ENCODE measurements at regions not wholly inside any gene's neighbourhood (a gene's known extent, or its start where the extent isn't known, plus 50 kb on each side); places are given as distances from the start of the nearest gene placed in this dataset.

DNA sequence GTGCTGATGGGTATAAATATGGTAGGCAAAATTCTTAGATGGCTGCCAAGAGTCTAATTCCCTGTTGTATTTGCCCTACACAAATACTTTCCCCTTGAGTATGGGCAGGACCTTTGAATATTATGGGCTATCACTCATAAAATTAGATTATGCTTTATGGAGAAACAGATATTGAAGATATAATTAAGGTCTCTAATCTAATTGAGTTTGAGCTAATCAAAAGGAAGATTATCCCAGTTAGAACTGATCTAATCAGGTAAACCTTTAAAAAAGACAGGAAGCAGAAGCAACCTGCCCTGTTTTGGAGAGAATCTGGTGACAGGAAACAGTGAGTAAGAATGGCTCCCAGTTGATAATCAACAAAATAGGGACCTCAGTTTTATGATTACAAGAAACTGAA, 609.0 kb upstream of the PRMT6 start:
- H3T11ph ChIP-seq (ENCODE audit: low read length) = no peak overlapping the region

More for the DNA sequence above, 609.0 kb upstream of the PRMT6 start:
- Histone ChIP-seq H3K9me3 (ENCODE audit: control insufficient read depth, low read depth, low read length) (no peaks in the 10 kb centered on the region), H4K8ac (replicated peaks; ENCODE audit: insufficient read length, low read depth, low read length) (no peak overlapping the region), H4K91ac (ENCODE audit: insufficient read length, low read depth, low read length) (no peak overlapping the region), H4K20me1 (ENCODE audit: control insufficient read depth, insufficient read depth, insufficient read length) (no peaks in the 10 kb centered on the region), H3K56ac (ENCODE audit: insufficient read length, low read depth, low read length) (no peak overlapping the region), H3K4me2 (ENCODE audit: insufficient read depth, insufficient read length, low read length) (no peak overlapping the region), H2BK15ac (ENCODE audit: low read depth, low read length) (no peak overlapping the region), H2BK5ac (ENCODE audit: insufficient read length, low read length) (no peak overlapping the region), H3K79me1 (ENCODE audit: insufficient read depth, low read depth, low read length, poor library complexity, severe bottlenecking) (no peaks in the 10 kb centered on the region), H3K4me1 (ENCODE audit: insufficient read depth, low read length) (no peaks in the 10 kb centered on the region), H3K23ac (ENCODE audit: insufficient read length, low read depth, low read length) (no peak overlapping the region), H2BK120ac (ENCODE audit: low read depth, low read length, poor library complexity, severe bottlenecking) (no peak overlapping the region), H3K79me2 (ENCODE audit: insufficient read depth, low read length) (no peaks in the 10 kb centered on the region), H3K4ac (ENCODE audit: low read depth, low read length) (no peak overlapping the region), H2BK20ac (ENCODE audit: low read depth, low read length, poor library complexity, severe bottlenecking) (no peak overlapping the region), H2AK5ac (ENCODE audit: insufficient read length, low read length) (no peak overlapping the region), H4K5ac (ENCODE audit: insufficient read length, low read depth, low read length) (no peak overlapping the region), H3K27me3 (ENCODE audit: insufficient read depth, low read length) (no peaks in the 10 kb centered on the region), H2AFZ (ENCODE audit: low read length) (no peak overlapping the region), H3K14ac (ENCODE audit: insufficient read depth, low read length) (no peak overlapping the region), H3K23me2 (ENCODE audit: insufficient read length, low read depth, low read length, poor library complexity, severe bottlenecking) (no peaks in the 10 kb centered on the region), H3K27ac (ENCODE audit: insufficient read length, low read depth, low read length) (no peak overlapping the region), H3K9ac (ENCODE audit: extremely low read depth, insufficient read length, low read length) (no peak overlapping the region), H2BK12ac (ENCODE audit: insufficient read length, low read depth, low read length) (no peak overlapping the region), H3K18ac (ENCODE audit: insufficient read length, low read depth, low read length) (no peak overlapping the region)
- Mint-ChIP-seq H3K27ac (no peak overlapping the region), H3K36me3 (ENCODE audit: insufficient read depth in 1 of 3, low read depth in 3 of 3) (no peaks in the 10 kb centered on the region), H3K4me3 (no peak overlapping the region), H3K4me1 (no peaks in the 10 kb centered on the region), H3K27me3 (ENCODE audit: low read depth) (no peaks in the 10 kb centered on the region), H3K9me3 (no peaks in the 10 kb centered on the region)
- TF ChIP-seq, protein P1, sequence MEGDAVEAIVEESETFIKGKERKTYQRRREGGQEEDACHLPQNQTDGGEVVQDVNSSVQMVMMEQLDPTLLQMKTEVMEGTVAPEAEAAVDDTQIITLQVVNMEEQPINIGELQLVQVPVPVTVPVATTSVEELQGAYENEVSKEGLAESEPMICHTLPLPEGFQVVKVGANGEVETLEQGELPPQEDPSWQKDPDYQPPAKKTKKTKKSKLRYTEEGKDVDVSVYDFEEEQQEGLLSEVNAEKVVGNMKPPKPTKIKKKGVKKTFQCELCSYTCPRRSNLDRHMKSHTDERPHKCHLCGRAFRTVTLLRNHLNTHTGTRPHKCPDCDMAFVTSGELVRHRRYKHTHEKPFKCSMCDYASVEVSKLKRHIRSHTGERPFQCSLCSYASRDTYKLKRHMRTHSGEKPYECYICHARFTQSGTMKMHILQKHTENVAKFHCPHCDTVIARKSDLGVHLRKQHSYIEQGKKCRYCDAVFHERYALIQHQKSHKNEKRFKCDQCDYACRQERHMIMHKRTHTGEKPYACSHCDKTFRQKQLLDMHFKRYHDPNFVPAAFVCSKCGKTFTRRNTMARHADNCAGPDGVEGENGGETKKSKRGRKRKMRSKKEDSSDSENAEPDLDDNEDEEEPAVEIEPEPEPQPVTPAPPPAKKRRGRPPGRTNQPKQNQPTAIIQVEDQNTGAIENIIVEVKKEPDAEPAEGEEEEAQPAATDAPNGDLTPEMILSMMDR (conservative IDR thresholded peaks at IDR 0.05) = no peak
- no peak for DNase-seq

Measured in H9 (cell line).